Coronary artery (tissue), 2 donors: ENCODE measurements at regions not wholly inside any gene's neighbourhood (a gene's known extent, or its start where the extent isn't known, plus 50 kb on each side); places are given as distances from the start of the nearest gene placed in this dataset.
A peak's percentile ranks its signal among the peaks of the same experiment; 100 is the strongest.

Source experiments
- DNase-seq: peaks from one replicate; pipeline ENCODE4 v3.0.0-alpha.2; 2017; ENCODE audit warnings: low spot score
- H3K27ac ChIP-seq, 2 donors: fragments of 200-600 bp; sonication (generic); one replicate each; pipeline ENCODE4 v1.5.1; 2016 to 2019
- H3K4me3 ChIP-seq: fragments of 200-600 bp; sonication (generic); 2 replicates; pipeline ENCODE4 v1.5.1; 2016; ENCODE audit warnings: mild to moderate bottlenecking, moderate library complexity
- TF ChIP-seq, protein P1 (sequence below): fragments of 200-600 bp; sonication (generic); IDR thresholded peaks from one replicate; pipeline ENCODE4 v1.5.1; 2019; ENCODE audit warnings: antibody characterized with exemption

GRCh38 chr9:87111010-87111409 is 163.7 kb upstream of the GAS1 start:
- H3K4me3 ChIP-seq, result no peak overlapping the region
- TF ChIP-seq, protein P1, sequence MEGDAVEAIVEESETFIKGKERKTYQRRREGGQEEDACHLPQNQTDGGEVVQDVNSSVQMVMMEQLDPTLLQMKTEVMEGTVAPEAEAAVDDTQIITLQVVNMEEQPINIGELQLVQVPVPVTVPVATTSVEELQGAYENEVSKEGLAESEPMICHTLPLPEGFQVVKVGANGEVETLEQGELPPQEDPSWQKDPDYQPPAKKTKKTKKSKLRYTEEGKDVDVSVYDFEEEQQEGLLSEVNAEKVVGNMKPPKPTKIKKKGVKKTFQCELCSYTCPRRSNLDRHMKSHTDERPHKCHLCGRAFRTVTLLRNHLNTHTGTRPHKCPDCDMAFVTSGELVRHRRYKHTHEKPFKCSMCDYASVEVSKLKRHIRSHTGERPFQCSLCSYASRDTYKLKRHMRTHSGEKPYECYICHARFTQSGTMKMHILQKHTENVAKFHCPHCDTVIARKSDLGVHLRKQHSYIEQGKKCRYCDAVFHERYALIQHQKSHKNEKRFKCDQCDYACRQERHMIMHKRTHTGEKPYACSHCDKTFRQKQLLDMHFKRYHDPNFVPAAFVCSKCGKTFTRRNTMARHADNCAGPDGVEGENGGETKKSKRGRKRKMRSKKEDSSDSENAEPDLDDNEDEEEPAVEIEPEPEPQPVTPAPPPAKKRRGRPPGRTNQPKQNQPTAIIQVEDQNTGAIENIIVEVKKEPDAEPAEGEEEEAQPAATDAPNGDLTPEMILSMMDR, result no peak

DNA sequence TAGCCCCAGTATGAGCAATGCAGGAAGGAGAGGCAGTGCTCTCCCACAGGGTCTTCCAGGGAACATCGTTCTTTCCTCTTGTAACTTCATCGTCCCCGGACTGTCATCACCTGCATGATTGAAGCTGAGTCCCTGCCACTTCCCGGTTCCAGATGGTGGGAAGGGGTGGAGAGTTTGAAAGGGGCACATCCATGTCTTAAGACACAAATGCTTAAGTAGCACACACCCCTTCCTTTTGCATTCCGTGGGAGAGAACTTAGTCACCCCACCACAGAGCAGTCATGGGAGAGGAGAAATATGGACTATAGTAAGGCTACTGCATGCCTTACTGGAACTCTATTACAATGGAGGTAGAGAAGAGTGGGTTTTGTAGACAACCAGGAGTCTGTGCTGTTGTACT is 165.3 kb upstream of the GAS1 start:
- no peak overlapping the region for H3K4me3 ChIP-seq
- TF ChIP-seq, protein P1, result no peak
- no peak for DNase-seq
- no peak overlapping the region for H3K27ac ChIP-seq

More at GRCh38 chr9:87111010-87111409, 163.7 kb upstream of the GAS1 start:
- DNase-seq, result no peak
- H3K27ac ChIP-seq, result no peak overlapping the region

DNA sequence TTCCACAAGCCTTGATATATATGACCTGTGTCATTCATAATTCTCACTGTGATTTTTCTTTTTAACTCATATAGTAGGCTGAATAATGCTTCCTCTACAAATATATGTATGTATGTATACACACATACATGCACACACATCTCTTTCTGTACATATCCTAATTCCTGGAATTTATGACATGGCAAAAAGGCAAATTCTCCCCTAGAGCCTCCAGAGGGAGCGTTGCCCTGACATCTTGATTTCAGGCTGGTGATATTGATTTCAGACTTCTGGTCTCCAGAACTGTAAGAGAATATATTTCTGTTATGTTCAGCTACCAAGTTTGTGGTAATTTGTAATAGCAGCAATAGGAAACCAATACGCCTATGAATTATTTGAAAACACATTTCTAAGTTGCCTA is 166.6 kb upstream of the GAS1 start:
- TF ChIP-seq, protein P1, result no peak

DNA sequence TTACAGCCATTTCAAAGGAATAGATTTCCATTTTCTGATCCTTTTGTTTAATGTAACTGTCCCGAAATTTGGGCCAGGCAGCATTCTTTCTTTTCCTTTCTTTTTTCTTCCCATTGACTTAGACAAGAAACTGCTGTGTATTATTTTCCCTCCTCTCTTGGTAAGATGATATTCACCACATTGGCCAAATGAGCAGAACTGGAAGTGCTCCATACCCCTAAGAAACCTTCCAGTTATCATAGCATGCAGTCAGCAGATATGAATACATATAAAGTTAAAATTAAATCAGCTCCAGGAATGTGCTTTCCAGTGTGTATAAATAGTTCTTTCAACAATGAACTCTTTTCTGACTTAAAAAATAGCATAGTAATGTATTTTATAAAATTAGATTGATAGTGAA is 168.5 kb upstream of the GAS1 start:
- H3K27ac ChIP-seq, result no peak overlapping the region

More for the DNA sequence above, 166.6 kb upstream of the GAS1 start:
- DNase-seq, result no peak
- Histone ChIP-seq H3K4me3 (no peak overlapping the region), H3K27ac (no peak overlapping the region)

DNA sequence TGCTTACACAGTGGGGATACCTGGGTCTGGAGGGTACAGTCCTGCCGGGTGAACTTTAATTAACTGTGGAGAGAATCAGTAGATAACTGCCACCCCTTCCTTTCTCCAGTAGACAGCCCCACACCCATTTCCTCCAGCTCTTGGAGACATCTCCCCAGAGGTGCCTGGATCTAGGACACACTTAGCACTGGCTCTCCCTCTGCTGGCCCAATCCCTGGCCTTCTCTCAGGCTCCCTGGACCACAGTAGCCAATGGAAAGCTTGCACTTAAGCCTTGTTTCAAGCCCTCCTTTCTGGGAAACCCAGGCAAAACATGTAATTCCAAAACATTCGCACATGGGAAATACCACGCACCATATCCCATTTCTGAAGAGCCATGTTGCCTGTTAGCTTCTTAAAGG is 169.2 kb upstream of the GAS1 start:
- DNase-seq, result no peak
- no peak overlapping the region for H3K4me3 ChIP-seq
- H3K27ac ChIP-seq, result no peak overlapping the region
- TF ChIP-seq, protein P1, result no peak

More for the DNA sequence above, 168.5 kb upstream of the GAS1 start:
- H3K4me3 ChIP-seq, result no peak overlapping the region
- TF ChIP-seq, protein P1, result no peak
- no peak for DNase-seq

GRCh38 chr9:87118594-87118993 is 171.3 kb upstream of the GAS1 start:
- Histone ChIP-seq H3K27ac (no peak overlapping the region), H3K4me3 (no peak overlapping the region)
- DNase-seq, result no peak
- TF ChIP-seq, protein P1, result no peak

- DNase-seq, result no peak
These were observed 172.1 kb upstream of the GAS1 start for GRCh38 chr9:87119328-87119881.

More at GRCh38 chr9:87119328-87119881, 172.1 kb upstream of the GAS1 start:
- TF ChIP-seq, protein P1, result no peak
- peak overlapping the region in 1 of 2 donors; percentile 31 for H3K27ac ChIP-seq
- H3K4me3 ChIP-seq, result no peak overlapping the region
